Ectodermal cell (in vitro differentiated cells): ENCODE measurements at regions not wholly inside any gene's neighbourhood (a gene's known extent, or its start where the extent isn't known, plus 50 kb on each side); places are given as distances from the start of the nearest gene placed in this dataset.

Experiments
- H3K27ac ChIP-seq: 2 replicates; pipeline ENCODE4 v1.7.0; 2013; ENCODE audit warnings: mild to moderate bottlenecking, low read depth, low read length; ENCODE audit not compliant: insufficient read depth, poor library complexity, severe bottlenecking
- H3K27me3 ChIP-seq: 2 replicates; pipeline ENCODE4 v1.7.0; 2013; ENCODE audit warnings: mild to moderate bottlenecking, low read length; ENCODE audit not compliant: insufficient read depth, control insufficient read depth, poor library complexity, severe bottlenecking
- H3K36me3 ChIP-seq: one replicate; pipeline ENCODE4 v1.7.0; 2013; ENCODE audit warnings: low read length; ENCODE audit not compliant: control insufficient read depth, insufficient read depth
- H3K4me1 ChIP-seq: one replicate; pipeline ENCODE4 v1.7.0; 2013; ENCODE audit warnings: low read length; ENCODE audit not compliant: control insufficient read depth, insufficient read depth
- H3K4me3 ChIP-seq: 2 replicates; pipeline ENCODE4 v1.7.0; 2013; ENCODE audit warnings: low read depth, low read length, control low read depth; ENCODE audit not compliant: insufficient read depth
- H3K9me3 ChIP-seq: 2 replicates; pipeline ENCODE4 v1.7.0; 2013; ENCODE audit warnings: mild to moderate bottlenecking, low read length, moderate library complexity; ENCODE audit not compliant: control insufficient read depth
- WGBS, 2 experiments: methylation state at CpG; one replicate each; pipeline ENCODE4 v1.1.7; 2013; ENCODE audit warnings: missing lambda C conversion rate in 2 of 2; 5-methylcytosine and 5-hydroxymethylcytosine counted together

GRCh38 chr4:66225539-66225938 lies 555.2 kb upstream of the EPHA5 start:
- Histone ChIP-seq H3K36me3 (no peaks in the 10 kb centered on the region), H3K4me3 (no peak overlapping the region), H3K27me3 (no peaks in the 10 kb centered on the region), H3K4me1 (no peaks in the 10 kb centered on the region), H3K9me3 (no peaks in the 10 kb centered on the region), H3K27ac (no peak overlapping the region)
- 100% methylated on average over 1 of the region's 1 CpG; no CpG with 5 or more reads in 1 of the 2 experiments for WGBS, 2 experiments

- 90 to 96% methylated on average over 8 of the region's 9 CpGs for WGBS, 2 experiments
Observed at GRCh38 chr4:66223068-66223703, 552.9 kb upstream of the EPHA5 start.

GRCh38 chr4:66219401-66219800 lies 549.1 kb upstream of the EPHA5 start:
- H3K27ac ChIP-seq, result no peak overlapping the region

More at GRCh38 chr4:66223068-66223703, 552.9 kb upstream of the EPHA5 start:
- Histone ChIP-seq H3K27ac (no peak overlapping the region), H3K27me3 (no peaks in the 10 kb centered on the region), H3K4me3 (no peak overlapping the region), H3K4me1 (no peaks in the 10 kb centered on the region), H3K36me3 (no peaks in the 10 kb centered on the region), H3K9me3 (no peaks in the 10 kb centered on the region)

GRCh38 chr4:66216252-66216651 lies 546.0 kb upstream of the EPHA5 start:
- Histone ChIP-seq H3K4me1 (no peaks in the 10 kb centered on the region), H3K9me3 (no peaks in the 10 kb centered on the region), H3K27me3 (no peaks in the 10 kb centered on the region), H3K4me3 (no peak overlapping the region), H3K36me3 (no peaks in the 10 kb centered on the region), H3K27ac (no peak overlapping the region)

More at GRCh38 chr4:66219401-66219800, 549.1 kb upstream of the EPHA5 start:
- Histone ChIP-seq H3K36me3 (no peaks in the 10 kb centered on the region), H3K27me3 (no peaks in the 10 kb centered on the region), H3K4me3 (no peak overlapping the region), H3K4me1 (no peaks in the 10 kb centered on the region), H3K9me3 (no peaks in the 10 kb centered on the region)
- 83 to 98% methylated on average over 2 of the region's 2 CpGs for WGBS, 2 experiments

- Histone ChIP-seq H3K4me3 (no peak overlapping the region), H3K36me3 (no peaks in the 10 kb centered on the region), H3K27ac (no peak overlapping the region), H3K27me3 (no peaks in the 10 kb centered on the region), H3K9me3 (no peaks in the 10 kb centered on the region), H3K4me1 (no peaks in the 10 kb centered on the region)
- 90 to 94% methylated on average over 5 of the region's 5 CpGs for WGBS, 2 experiments
Observed at GRCh38 chr4:66212489-66212888, 542.2 kb upstream of the EPHA5 start.

GRCh38 chr4:66204534-66205247 lies 534.4 kb upstream of the EPHA5 start:
- H3K27me3 ChIP-seq, result no peaks in the 10 kb centered on the region
- 93 to 96% methylated on average over 3 of the region's 3 CpGs for WGBS, 2 experiments

GRCh38 chr4:66202870-66203269 lies 532.6 kb upstream of the EPHA5 start:
- 89 to 93% methylated on average over 2 to 3 of the region's 4 CpGs for whole genome bisulfite sequencing, 2 experiments
- no peaks in the 10 kb centered on the region for H3K36me3 ChIP-seq
- no peak overlapping the region for H3K4me3 ChIP-seq
- H3K9me3 ChIP-seq, result no peaks in the 10 kb centered on the region
- no peak overlapping the region for H3K27ac ChIP-seq
- H3K27me3 ChIP-seq, result no peaks in the 10 kb centered on the region
- no peaks in the 10 kb centered on the region for H3K4me1 ChIP-seq

More at GRCh38 chr4:66204534-66205247, 534.4 kb upstream of the EPHA5 start:
- Histone ChIP-seq H3K9me3 (no peaks in the 10 kb centered on the region), H3K4me1 (no peaks in the 10 kb centered on the region), H3K4me3 (no peak overlapping the region), H3K36me3 (no peaks in the 10 kb centered on the region), H3K27ac (no peak overlapping the region)

- Histone ChIP-seq H3K27ac (no peak overlapping the region), H3K27me3 (no peaks in the 10 kb centered on the region), H3K9me3 (no peaks in the 10 kb centered on the region), H3K36me3 (no peaks in the 10 kb centered on the region), H3K4me3 (no peak overlapping the region), H3K4me1 (no peaks in the 10 kb centered on the region)
- 71 to 93% methylated on average over 1 of the region's 1 CpG for WGBS, 2 experiments
Observed at GRCh38 chr4:66197451-66197850, 527.2 kb upstream of the EPHA5 start.

- Histone ChIP-seq H3K4me1 (no peaks in the 10 kb centered on the region), H3K9me3 (no peaks in the 10 kb centered on the region)
- no CpG with 5 or more reads among the region's 1 CpG for WGBS, 2 experiments
Observed at GRCh38 chr4:66193487-66193886, 523.2 kb upstream of the EPHA5 start.

GRCh38 chr4:66187175-66187720 lies 517.0 kb upstream of the EPHA5 start:
- Histone ChIP-seq H3K4me3 (no peak overlapping the region), H3K36me3 (no peaks in the 10 kb centered on the region), H3K27me3 (no peaks in the 10 kb centered on the region), H3K9me3 (no peaks in the 10 kb centered on the region), H3K27ac (no peak overlapping the region), H3K4me1 (no peaks in the 10 kb centered on the region)
- WGBS, 2 experiments, result 89 to 99% methylated on average over 3 of the region's 3 CpGs

More at GRCh38 chr4:66193487-66193886, 523.2 kb upstream of the EPHA5 start:
- Histone ChIP-seq H3K27me3 (no peaks in the 10 kb centered on the region), H3K4me3 (no peak overlapping the region), H3K36me3 (no peaks in the 10 kb centered on the region), H3K27ac (no peak overlapping the region)
